ENCODE measurements at regions not wholly inside any gene's neighbourhood (a gene's known extent, or its start where the extent isn't known, plus 50 kb on each side); places are given as distances from the start of the nearest gene placed in this dataset.

GRCh38 chr9:108322326-108323098 is 533.3 kb downstream of the ACTL7B start:
- no peak for TF ChIP-seq CTCF (IDR thresholded peaks at IDR 0.05; ENCODE audit: insufficient read depth, low read length, missing control alignments)
- H3K4me3 ChIP-seq (ENCODE audit: low read depth, low read length), result no peak overlapping the region
- DNase-seq (ENCODE audit: low read depth, low spot score), result no peak
- CTCF ChIA-PET, result interaction anchor here (1.4 kb wide), 1 partner anchor 9 kb away, joined by 5 read pairs; no protein-coding TSS in a partner anchor
- POLR2A ChIA-PET, result no interaction called here

- CTCF ChIA-PET, result interaction anchor here (0.9 kb wide), 1 partner anchor 10 kb away, joined by 3 read pairs; no protein-coding TSS in a partner anchor
Observed at GRCh38 chr9:108316630-108317029, 539.2 kb downstream of the ACTL7B start.

GRCh38 chr9:108316066-108316465 is 539.7 kb downstream of the ACTL7B start:
- ChIA-PET POLR2A (no interaction called here), CTCF (no interaction called here)
- TF ChIP-seq CTCF (IDR thresholded peaks at IDR 0.05; ENCODE audit: insufficient read depth, low read length, missing control alignments), result no peak
- no peak for DNase-seq (ENCODE audit: low read depth, low spot score)
- no peak overlapping the region for H3K4me3 ChIP-seq (ENCODE audit: low read depth, low read length)

More at GRCh38 chr9:108316630-108317029, 539.2 kb downstream of the ACTL7B start:
- no peak for DNase-seq (ENCODE audit: low read depth, low spot score)
- H3K4me3 ChIP-seq (ENCODE audit: low read depth, low read length), result no peak overlapping the region
- no peak for TF ChIP-seq CTCF (IDR thresholded peaks at IDR 0.05; ENCODE audit: insufficient read depth, low read length, missing control alignments)
- POLR2A ChIA-PET, result no interaction called here

GRCh38 chr9:108311745-108312144 is 544.0 kb downstream of the ACTL7B start:
- TF ChIP-seq CTCF (IDR thresholded peaks at IDR 0.05; ENCODE audit: insufficient read depth, low read length, missing control alignments), result no peak
- H3K4me3 ChIP-seq (ENCODE audit: low read depth, low read length), result no peak overlapping the region
- ChIA-PET POLR2A (no interaction called here), CTCF (interaction anchor here (0.8 kb wide), 1 partner anchor 10 kb away, joined by 3 read pairs; no protein-coding TSS in a partner anchor)
- DNase-seq (ENCODE audit: low read depth, low spot score), result no peak

GRCh38 chr9:108310202-108310601 is 545.6 kb downstream of the ACTL7B start:
- no peak overlapping the region for H3K4me3 ChIP-seq (ENCODE audit: low read depth, low read length)
- ChIA-PET POLR2A (no interaction called here), CTCF (interaction anchor here (0.9 kb wide), 1 partner anchor 255 kb away, joined by 3 read pairs; no protein-coding TSS in a partner anchor)
- no peak for TF ChIP-seq CTCF (IDR thresholded peaks at IDR 0.05; ENCODE audit: insufficient read depth, low read length, missing control alignments)
- DNase-seq (ENCODE audit: low read depth, low spot score), result no peak
